Spleen (tissue), 11 donors: ENCODE measurements at regions not wholly inside any gene's neighbourhood (a gene's known extent, or its start where the extent isn't known, plus 50 kb on each side); places are given as distances from the start of the nearest gene placed in this dataset.

ENCODE experiments used
- DNase-seq: peaks from one replicate; pipeline ENCODE4 v3.0.0-alpha.2; 2020
- H3K27ac ChIP-seq, 8 donors: fragments of 200-600 bp; sonication (generic) in 7 of 8; 1 replicate in 4 of 8; 2 replicates in 4 of 8; pipeline versions ENCODE4 v1.5.0 to v1.8.0; 2016 to 2021; ENCODE audit warnings: inconsistent platforms in 4 of 8, mild to moderate bottlenecking in 4 of 8, moderate library complexity in 1 of 8
- H3K27me3 ChIP-seq, 7 donors: fragments of 200-600 bp; sonication (generic) in 6 of 7; replicated peaks in 1 of 7; 1 replicate in 4 of 7; 2 replicates in 3 of 7; pipeline versions ENCODE4 v1.5.0 to v1.8.0; 2016 to 2021; ENCODE audit warnings: inconsistent platforms in 3 of 7, mild to moderate bottlenecking in 1 of 7
- H3K36me3 ChIP-seq, 6 donors: fragments of 200-600 bp; sonication (generic) in 5 of 6; 1 replicate in 4 of 6; 2 replicates in 2 of 6; pipeline versions ENCODE4 v1.5.0 to v1.8.0; 2016 to 2021; ENCODE audit warnings: inconsistent platforms in 2 of 6
- H3K4me1 ChIP-seq, 6 donors: fragments of 200-600 bp; sonication (generic) in 5 of 6; 1 replicate in 3 of 6; 2 replicates in 3 of 6; pipeline versions ENCODE4 v1.5.0 to v1.8.0; 2016 to 2021; ENCODE audit warnings: inconsistent platforms in 3 of 6
- H3K4me3 ChIP-seq, 8 donors: fragments of 200-600 bp; sonication (generic) in 7 of 8; 1 replicate in 4 of 8; 2 replicates in 4 of 8; pipeline versions ENCODE4 v1.5.0 to v1.8.0; 2016 to 2021; ENCODE audit warnings: inconsistent platforms in 4 of 8, mild to moderate bottlenecking in 4 of 8, moderate library complexity in 2 of 8
- H3K9me3 ChIP-seq, 8 donors: fragments of 200-600 bp; sonication (generic) in 7 of 8; 1 replicate in 4 of 8; 2 replicates in 4 of 8; pipeline versions ENCODE4 v1.5.0 to v1.8.0; 2016 to 2021; ENCODE audit warnings: inconsistent platforms in 4 of 8
- POLR2A ChIP-seq, 3 donors: fragments of 450-650 bp; IDR thresholded peaks; one replicate each; pipeline ENCODE4 v1.5.1; 2017; ENCODE audit warnings: antibody characterized with exemption in 3 of 3, mild to moderate bottlenecking in 1 of 3
- POLR2AphosphoS5 ChIP-seq, 3 donors: sonication (generic); formaldehyde crosslinking; IDR thresholded peaks; one replicate each; pipeline ENCODE4 v1.5.1; 2017; ENCODE audit warnings: antibody characterized with exemption in 3 of 3
- WGBS, 5 donors: extraction: QIAGEN DNeasy Blood & Tissue Kit in 3 of 5; methylation state at CpG; one replicate each; pipeline versions ENCODE4 v1.1.5 to v1.1.7; 2013 to 2018; 5-methylcytosine and 5-hydroxymethylcytosine counted together
- intact Hi-C: fragments of 100-400 bp; cut with DNase I; formaldehyde crosslinking; loops from one replicate; pipeline ENCODE4 v1.15.0; 2023; ENCODE audit warnings: low total_unique reads
- TF ChIP-seq, protein P1 (sequence below), 11 experiments: fragments of 200-600 bp in 7 of 11; fragments of 450-650 bp in 4 of 11; sonication (generic) in 4 of 11; IDR thresholded peaks in 8 of 11; conservative IDR thresholded peaks in 3 of 11; 1 replicate in 7 of 11; 2 replicates in 4 of 11; pipeline versions ENCODE4 v1.4.0 to v1.8.0; 2016 to 2021; ENCODE audit warnings: antibody characterized with exemption in 11 of 11, inconsistent platforms in 4 of 11, mild to moderate bottlenecking in 1 of 11
- donor health status: healthy with polysubstance abuse.
- donor health status: DM: no; HTN: no; CAD: no; lungs with moderate emphysema.
- donor health status: DM: no; HTN: no; CAD: no.
- donor health status: Bipolar disorder and iron deficiency.
- donor health status: healthy.
- donor health status: DM: no; HTN: no; CAD: no.
- donor health status: DM: yes; HTN: yes; CAD: no.

DNA sequence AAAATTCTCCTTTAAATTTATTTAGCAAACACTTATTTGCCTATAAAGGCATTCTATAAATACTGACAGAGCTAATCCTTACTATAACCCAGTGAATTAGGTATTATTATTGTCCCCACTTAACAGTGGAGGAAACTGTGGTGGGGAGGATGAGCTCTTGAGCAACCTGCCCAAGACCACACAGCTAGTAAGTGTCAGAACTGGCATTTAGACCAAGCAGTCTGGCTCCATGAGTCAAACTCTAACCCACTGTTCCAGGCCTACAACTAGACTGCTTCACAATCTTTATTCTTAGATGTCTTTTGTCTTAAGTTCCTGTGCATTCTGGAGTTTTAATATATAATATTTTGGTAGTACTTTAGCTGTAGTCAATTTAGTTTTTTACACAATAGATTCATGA, 530.8 kb downstream of the BCKDHB start:
- no peak for TF ChIP-seq POLR2A (IDR thresholded peaks at IDR 0.05)
- TF ChIP-seq POLR2AphosphoS5 (IDR thresholded peaks at IDR 0.05), result no peak
- TF ChIP-seq, protein P1, sequence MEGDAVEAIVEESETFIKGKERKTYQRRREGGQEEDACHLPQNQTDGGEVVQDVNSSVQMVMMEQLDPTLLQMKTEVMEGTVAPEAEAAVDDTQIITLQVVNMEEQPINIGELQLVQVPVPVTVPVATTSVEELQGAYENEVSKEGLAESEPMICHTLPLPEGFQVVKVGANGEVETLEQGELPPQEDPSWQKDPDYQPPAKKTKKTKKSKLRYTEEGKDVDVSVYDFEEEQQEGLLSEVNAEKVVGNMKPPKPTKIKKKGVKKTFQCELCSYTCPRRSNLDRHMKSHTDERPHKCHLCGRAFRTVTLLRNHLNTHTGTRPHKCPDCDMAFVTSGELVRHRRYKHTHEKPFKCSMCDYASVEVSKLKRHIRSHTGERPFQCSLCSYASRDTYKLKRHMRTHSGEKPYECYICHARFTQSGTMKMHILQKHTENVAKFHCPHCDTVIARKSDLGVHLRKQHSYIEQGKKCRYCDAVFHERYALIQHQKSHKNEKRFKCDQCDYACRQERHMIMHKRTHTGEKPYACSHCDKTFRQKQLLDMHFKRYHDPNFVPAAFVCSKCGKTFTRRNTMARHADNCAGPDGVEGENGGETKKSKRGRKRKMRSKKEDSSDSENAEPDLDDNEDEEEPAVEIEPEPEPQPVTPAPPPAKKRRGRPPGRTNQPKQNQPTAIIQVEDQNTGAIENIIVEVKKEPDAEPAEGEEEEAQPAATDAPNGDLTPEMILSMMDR (IDR thresholded peaks at IDR 0.05 in 8 of 11, conservative IDR thresholded peaks at IDR 0.05 in 3 of 11), result no peak
- Histone ChIP-seq H3K4me1 (peaks cover 0 to 10% (median 4%) of the 10 kb centered on the region in 6 donors), H3K27ac (no peak overlapping the region), H3K4me3 (no peak overlapping the region), H3K9me3 (peaks cover 0 to 4% (median 0%) of the 10 kb centered on the region in 8 donors), H3K36me3 (no peaks in the 10 kb centered on the region), H3K27me3 (no peaks in the 10 kb centered on the region)
- intact Hi-C loops, result no loop called here
- DNase-seq, result no peak

DNA sequence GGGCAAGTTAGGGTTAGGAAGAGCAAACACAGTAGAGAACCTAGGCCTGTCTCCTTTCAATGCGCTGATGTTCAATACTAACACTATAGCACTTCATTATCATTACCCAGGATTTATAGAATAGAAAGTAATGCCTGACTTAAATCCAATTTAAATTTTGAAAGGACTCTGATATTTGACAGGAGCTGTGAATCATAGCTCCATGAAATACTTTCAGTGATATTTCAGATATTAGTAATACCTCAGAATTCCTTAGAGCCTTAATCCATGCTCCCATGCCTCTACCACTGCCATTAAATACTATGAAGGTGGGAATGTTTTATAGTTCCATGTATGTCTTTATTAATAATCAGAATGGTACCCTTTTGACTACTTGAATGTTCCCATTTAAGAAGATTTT, 530.2 kb downstream of the BCKDHB start:
- no peak for DNase-seq
- Histone ChIP-seq H3K4me3 (no peak overlapping the region), H3K27me3 (no peaks in the 10 kb centered on the region), H3K4me1 (peaks cover 0 to 10% (median 4%) of the 10 kb centered on the region in 6 donors), H3K27ac (no peak overlapping the region), H3K36me3 (no peaks in the 10 kb centered on the region), H3K9me3 (peaks cover 0 to 4% (median 0%) of the 10 kb centered on the region in 8 donors)
- WGBS, 5 donors, result 81 to 94% (median 90%) methylated on average over 1 of the region's 1 CpG
- TF ChIP-seq POLR2AphosphoS5 (IDR thresholded peaks at IDR 0.05) (no peak), POLR2A (IDR thresholded peaks at IDR 0.05) (no peak)
- TF ChIP-seq, protein P1 (IDR thresholded peaks at IDR 0.05 in 8 of 11, conservative IDR thresholded peaks at IDR 0.05 in 3 of 11), result no peak
- intact Hi-C loops, result no loop called here

DNA sequence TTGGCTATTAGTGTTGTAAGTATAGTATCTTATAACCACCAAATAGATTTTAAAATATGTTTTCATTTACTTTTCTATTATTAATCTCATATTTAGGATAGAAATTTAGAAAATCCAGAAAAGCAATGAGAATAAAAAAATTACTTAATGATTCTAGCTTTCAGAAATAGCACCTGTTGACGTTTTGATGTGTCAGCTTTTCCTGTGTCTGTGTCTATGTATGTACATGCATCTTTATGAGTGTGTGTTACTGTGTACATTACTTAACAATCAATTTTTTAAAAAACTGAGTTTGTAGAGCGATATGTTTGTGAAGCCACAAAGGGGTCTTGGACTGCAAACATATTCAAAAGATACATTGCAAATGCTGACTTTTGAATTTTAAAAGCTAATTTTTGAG, 526.9 kb downstream of the BCKDHB start:
- no peak for DNase-seq
- peaks cover 0 to 7% (median 1%) of the 10 kb centered on the region in 6 donors for H3K4me1 ChIP-seq
- intact Hi-C loops, result no loop called here
- TF ChIP-seq, protein P1 (IDR thresholded peaks at IDR 0.05 in 8 of 11, conservative IDR thresholded peaks at IDR 0.05 in 3 of 11), result no peak
- TF ChIP-seq POLR2AphosphoS5 (IDR thresholded peaks at IDR 0.05) (no peak), POLR2A (IDR thresholded peaks at IDR 0.05) (no peak)
- peaks cover 0 to 31% (median 0%) of the 10 kb centered on the region in 8 donors for H3K9me3 ChIP-seq
- no peaks in the 10 kb centered on the region for H3K36me3 ChIP-seq
- H3K27me3 ChIP-seq, result no peaks in the 10 kb centered on the region
- H3K4me3 ChIP-seq, result no peak overlapping the region
- H3K27ac ChIP-seq, result no peak overlapping the region
- WGBS, 5 donors, result 35 to 72% (median 54%) methylated on average over 2 of the region's 2 CpGs

DNA sequence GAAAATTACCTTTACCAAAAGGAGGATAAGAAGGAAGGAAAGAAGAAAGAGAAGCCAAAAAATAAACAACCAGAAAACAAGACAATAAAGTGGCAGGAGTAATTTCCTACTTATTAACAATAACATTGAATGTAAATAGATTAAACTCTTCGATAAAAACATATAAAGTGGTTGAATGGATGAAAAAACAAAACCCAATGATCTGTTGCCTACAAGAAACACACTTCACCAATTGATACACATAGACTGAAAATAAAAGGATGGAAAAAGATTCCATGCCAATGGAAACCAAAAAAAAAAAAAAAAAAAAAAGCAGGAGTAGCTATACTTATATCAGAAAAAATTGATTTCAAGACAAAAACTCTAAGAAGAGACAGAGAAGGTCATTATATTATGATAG, 518.9 kb downstream of the BCKDHB start:
- no peak overlapping the region for H3K27ac ChIP-seq
- H3K27me3 ChIP-seq, result no peaks in the 10 kb centered on the region
- TF ChIP-seq POLR2AphosphoS5 (IDR thresholded peaks at IDR 0.05), result no peak
- no peak for TF ChIP-seq POLR2A (IDR thresholded peaks at IDR 0.05)
- TF ChIP-seq, protein P1 (IDR thresholded peaks at IDR 0.05 in 8 of 11, conservative IDR thresholded peaks at IDR 0.05 in 3 of 11), result no peak
- no peaks in the 10 kb centered on the region for H3K36me3 ChIP-seq
- H3K9me3 ChIP-seq, result peaks cover 0 to 69% (median 28%) of the 10 kb centered on the region in 8 donors
- intact Hi-C loops, result no loop called here
- no peak for DNase-seq
- H3K4me3 ChIP-seq, result no peak overlapping the region
- WGBS, 5 donors, result 71 to 90% (median 82%) methylated on average over 1 of the region's 1 CpG
- H3K4me1 ChIP-seq, result no peaks in the 10 kb centered on the region
